ENCODE measurements at regions not wholly inside any gene's neighbourhood (a gene's known extent, or its start where the extent isn't known, plus 50 kb on each side); places are given as distances from the start of the nearest gene placed in this dataset.
"Not testable (repeated sequence)": the region's sequence is repeated elsewhere in the genome, so short reads cannot be mapped to it uniquely, and the experiment has no call there.

- DNase-seq, result no peak
Measured at GRCh38 chr20:47940101-47940813, 155.0 kb upstream of the SULF2 start.

GRCh38 chr20:47936612-47937011, 151.3 kb upstream of the SULF2 start:
- DNase-seq, result no peak

- DNase-seq, result no peak
Measured at GRCh38 chr20:47934761-47935160, 149.5 kb upstream of the SULF2 start.

- no peak for DNase-seq
Measured at GRCh38 chr20:47931443-47931842, 146.2 kb upstream of the SULF2 start.

GRCh38 chr20:47931002-47931401, 145.7 kb upstream of the SULF2 start:
- no peak for DNase-seq

GRCh38 chr20:47929368-47930115, 144.3 kb upstream of the SULF2 start:
- DNase-seq, result peak; percentile 93

GRCh38 chr20:47927944-47928343, 142.7 kb upstream of the SULF2 start:
- no peak for DNase-seq

- DNase-seq, result peak; percentile 86
Measured at GRCh38 chr20:47927385-47927851, 142.1 kb upstream of the SULF2 start.

GRCh38 chr20:47926731-47927130, 141.4 kb upstream of the SULF2 start:
- DNase-seq, result no peak

- DNase-seq, result no peak
Measured at GRCh38 chr20:47925593-47925992, 140.3 kb upstream of the SULF2 start.

GRCh38 chr20:47922269-47922668, 137.0 kb upstream of the SULF2 start:
- DNase-seq, result peak; percentile 76

- not testable (repeated sequence) for DNase-seq
Measured at GRCh38 chr20:47921829-47922228, 136.5 kb upstream of the SULF2 start.

- peak; percentile 44 for DNase-seq
Measured at GRCh38 chr20:47921408-47921807, 136.1 kb upstream of the SULF2 start.

- DNase-seq, result no peak
Measured at GRCh38 chr20:47917549-47918070, 132.3 kb upstream of the SULF2 start.

GRCh38 chr20:47915495-47915894, 130.2 kb upstream of the SULF2 start:
- no peak for DNase-seq

GRCh38 chr20:47914792-47915191, 129.5 kb upstream of the SULF2 start:
- peak; percentile 45 for DNase-seq

- not testable (repeated sequence) for DNase-seq
Measured at GRCh38 chr20:47912786-47913501, 127.7 kb upstream of the SULF2 start.

- DNase-seq, result not testable (repeated sequence)
Measured at GRCh38 chr20:47912165-47912564, 126.9 kb upstream of the SULF2 start.

- DNase-seq, result not testable (repeated sequence)
Measured at GRCh38 chr20:47909696-47910369, 124.6 kb upstream of the SULF2 start.

- DNase-seq, result not testable (repeated sequence)
Measured at GRCh38 chr20:47908361-47909035, 123.2 kb upstream of the SULF2 start.

GRCh38 chr20:47907951-47908350, 122.7 kb upstream of the SULF2 start:
- not testable (repeated sequence) for DNase-seq

Data from fibroblast of skin of right quadriceps (primary cell).